GM12892 (cell line): ENCODE measurements at regions not wholly inside any gene's neighbourhood (a gene's known extent, or its start where the extent isn't known, plus 50 kb on each side); places are given as distances from the start of the nearest gene placed in this dataset.

Experiments
- POLR2AphosphoS5 ChIP-seq: IDR thresholded peaks from 2 replicates; pipeline ENCODE4 v1.6.1; 2011; ENCODE audit warnings: low read depth, low read length, control low read depth
- TAF1 ChIP-seq: IDR thresholded peaks from 2 replicates; pipeline ENCODE4 v1.6.1; 2011; ENCODE audit warnings: low read depth, mild to moderate bottlenecking, control low read depth, low read length, borderline replicate concordance

- no peak for TF ChIP-seq TAF1
- TF ChIP-seq POLR2AphosphoS5: no peak
These were observed 176.3 kb upstream of the ROPN1 start for GRCh38 chr3:124168271-124168670.
